ENCODE measurements at regions not wholly inside any gene's neighbourhood (a gene's known extent, or its start where the extent isn't known, plus 50 kb on each side); places are given as distances from the start of the nearest gene placed in this dataset.

GRCh38 chr5:61991866-61992265 is 314.1 kb upstream of the KIF2A start:
- WGBS, 2 donors: 43 to 44% methylated on average over 2 of the region's 2 CpGs
- Histone ChIP-seq H3K36me3 (no peaks in the 10 kb centered on the region), H3K9me3 (peaks cover 0 to 10% (median 2%) of the 10 kb centered on the region in 11 donors), H3K4me1 (no peaks in the 10 kb centered on the region), H3K4me3 (no peak overlapping the region), H3K27ac (no peak overlapping the region), H3K27me3 (peaks cover 0 to 7% (median 0%) of the 10 kb centered on the region in 7 donors)
- no peak for DNase-seq
- intact Hi-C loops (cut with DNase I): no loop called here
- no peak for ATAC-seq
- TF ChIP-seq, protein P1, sequence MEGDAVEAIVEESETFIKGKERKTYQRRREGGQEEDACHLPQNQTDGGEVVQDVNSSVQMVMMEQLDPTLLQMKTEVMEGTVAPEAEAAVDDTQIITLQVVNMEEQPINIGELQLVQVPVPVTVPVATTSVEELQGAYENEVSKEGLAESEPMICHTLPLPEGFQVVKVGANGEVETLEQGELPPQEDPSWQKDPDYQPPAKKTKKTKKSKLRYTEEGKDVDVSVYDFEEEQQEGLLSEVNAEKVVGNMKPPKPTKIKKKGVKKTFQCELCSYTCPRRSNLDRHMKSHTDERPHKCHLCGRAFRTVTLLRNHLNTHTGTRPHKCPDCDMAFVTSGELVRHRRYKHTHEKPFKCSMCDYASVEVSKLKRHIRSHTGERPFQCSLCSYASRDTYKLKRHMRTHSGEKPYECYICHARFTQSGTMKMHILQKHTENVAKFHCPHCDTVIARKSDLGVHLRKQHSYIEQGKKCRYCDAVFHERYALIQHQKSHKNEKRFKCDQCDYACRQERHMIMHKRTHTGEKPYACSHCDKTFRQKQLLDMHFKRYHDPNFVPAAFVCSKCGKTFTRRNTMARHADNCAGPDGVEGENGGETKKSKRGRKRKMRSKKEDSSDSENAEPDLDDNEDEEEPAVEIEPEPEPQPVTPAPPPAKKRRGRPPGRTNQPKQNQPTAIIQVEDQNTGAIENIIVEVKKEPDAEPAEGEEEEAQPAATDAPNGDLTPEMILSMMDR (IDR thresholded peaks at IDR 0.05): no peak

DNA sequence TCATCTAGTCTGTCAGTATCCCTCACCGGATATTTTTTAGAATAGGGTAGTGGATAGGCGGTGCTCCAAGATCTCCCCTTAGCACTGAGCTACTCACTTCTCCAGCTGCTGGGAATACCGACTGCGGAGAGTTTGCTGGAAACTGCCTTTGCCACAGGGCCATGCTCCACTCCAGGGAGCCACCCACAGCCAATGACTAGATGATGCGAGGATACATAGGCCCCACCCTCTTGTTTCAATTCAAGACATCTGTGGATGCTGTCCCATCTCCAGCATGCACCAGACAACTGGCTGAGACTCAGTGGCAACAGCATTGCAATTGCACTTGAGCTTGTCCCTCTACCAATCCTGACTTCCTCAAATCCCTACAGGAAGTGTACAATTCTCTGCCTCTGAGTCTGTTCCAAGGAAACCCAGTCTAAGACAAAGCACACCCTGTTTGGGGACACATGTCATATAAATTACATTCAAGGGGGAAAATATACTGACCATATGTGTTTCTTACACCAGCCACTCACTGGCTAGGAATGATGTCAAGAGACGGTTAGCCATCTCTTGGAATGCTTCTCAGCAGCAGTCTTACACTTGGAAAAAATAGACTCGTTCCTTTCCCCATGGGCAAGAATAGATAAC is 312.6 kb upstream of the KIF2A start:
- Histone ChIP-seq H3K36me3 (no peaks in the 10 kb centered on the region), H3K27me3 (peaks cover 0 to 7% (median 0%) of the 10 kb centered on the region in 7 donors), H3K27ac (no peak overlapping the region), H3K4me3 (no peak overlapping the region), H3K9me3 (no peaks in the 10 kb centered on the region), H3K4me1 (no peaks in the 10 kb centered on the region)
- WGBS, 2 donors: 66 to 72% methylated on average over 7 of the region's 7 CpGs
- DNase-seq (no peak), ATAC-seq (no peak)
- intact Hi-C loops (cut with DNase I): no loop called here
- TF ChIP-seq, protein P1 (IDR thresholded peaks at IDR 0.05): no peak

DNA sequence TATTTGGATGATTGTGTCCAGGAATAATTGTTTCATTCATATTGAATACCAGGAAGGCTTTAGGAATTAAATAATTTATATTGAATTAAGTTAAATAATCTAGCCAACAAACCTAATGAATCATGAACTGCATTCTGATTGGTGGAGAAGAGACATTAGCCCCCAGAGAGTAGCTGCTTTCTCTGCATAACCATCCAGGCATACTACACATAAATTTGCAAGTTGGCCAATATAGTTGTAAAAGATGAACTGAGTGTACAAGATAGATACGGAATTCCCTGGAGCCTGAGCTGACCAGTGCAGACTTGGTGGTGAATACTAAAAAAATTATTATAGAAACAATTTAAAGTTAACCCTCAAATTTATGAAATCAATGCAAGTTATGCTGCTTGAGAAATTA is 311.8 kb upstream of the KIF2A start:
- Histone ChIP-seq H3K4me3 (no peak overlapping the region), H3K27ac (no peak overlapping the region), H3K36me3 (no peaks in the 10 kb centered on the region), H3K9me3 (no peaks in the 10 kb centered on the region), H3K27me3 (peaks cover 0 to 4% (median 0%) of the 10 kb centered on the region in 7 donors), H3K4me1 (no peaks in the 10 kb centered on the region)
- DNase-seq (no peak), ATAC-seq (no peak)
- TF ChIP-seq, protein P1 (IDR thresholded peaks at IDR 0.05): no peak
- intact Hi-C loops (cut with DNase I): no loop called here
- WGBS, 2 donors: 61 to 67% methylated on average over 1 of the region's 1 CpG

GRCh38 chr5:61995486-61995885 is 310.5 kb upstream of the KIF2A start:
- TF ChIP-seq, protein P1 (IDR thresholded peaks at IDR 0.05): no peak
- Histone ChIP-seq H3K27ac (no peak overlapping the region), H3K36me3 (no peaks in the 10 kb centered on the region), H3K27me3 (peaks cover 0 to 4% (median 0%) of the 10 kb centered on the region in 7 donors), H3K9me3 (no peaks in the 10 kb centered on the region), H3K4me1 (no peaks in the 10 kb centered on the region), H3K4me3 (no peak overlapping the region)
- 83 to 91% methylated on average over 2 of the region's 2 CpGs for WGBS, 2 donors
- no peak for ATAC-seq
- DNase-seq: no peak
- intact Hi-C loops (cut with DNase I): no loop called here
